SK-N-MC (cell line): ENCODE measurements at regions not wholly inside any gene's neighbourhood (a gene's known extent, or its start where the extent isn't known, plus 50 kb on each side); places are given as distances from the start of the nearest gene placed in this dataset.

Experiments
- EZH2 ChIP-seq: fragments of 200-600 bp; sonication (generic); IDR thresholded peaks from one replicate; pipeline ENCODE4 v1.6.1; 2017; ENCODE audit warnings: antibody characterized with exemption
- FOXP2 ChIP-seq: optimal IDR thresholded peaks from 2 replicates; pipeline ENCODE3; 2011; ENCODE audit warnings: mild to moderate bottlenecking, moderate library complexity; ENCODE audit not compliant: insufficient read depth; ENCODE audit errors: extremely low read length, control extremely low read depth
- POLR2AphosphoS5 ChIP-seq: IDR thresholded peaks from 2 replicates; pipeline ENCODE4 v1.6.1; 2012; ENCODE audit warnings: mild to moderate bottlenecking, low read depth, low read length, borderline replicate concordance

GRCh38 chr9:107942856-107943255 is 453.3 kb upstream of the KLF4 start:
- TF ChIP-seq EZH2 = no peak
- no peak for TF ChIP-seq POLR2AphosphoS5
- TF ChIP-seq FOXP2 = no peak
